Activated T-helper 17 cell treated with anti-CD3 and anti-CD28 coated beads, Interleukin-2, amount 50 U/mL, for 72 hours (primary cell): ENCODE measurements at regions not wholly inside any gene's neighbourhood (a gene's known extent, or its start where the extent isn't known, plus 50 kb on each side); places are given as distances from the start of the nearest gene placed in this dataset.

Experiments used
- ATAC-seq: fragments of 150-1000 bp; cut with Tn5 transposase; replicated peaks from 2 replicates; pipeline ENCODE4 v1.10.0; 2021; ENCODE audit warnings: mild to moderate bottlenecking, moderate library complexity
- H3K27ac Mint-ChIP-seq: one replicate; pipeline ENCODE4 v1.8.0; 2022; ENCODE audit warnings: mixed read lengths
- H3K27me3 Mint-ChIP-seq: one replicate; pipeline ENCODE4 v1.8.0; 2022; ENCODE audit warnings: mixed read lengths
- H3K36me3 Mint-ChIP-seq: one replicate; pipeline ENCODE4 v1.8.0; 2022; ENCODE audit warnings: low read depth, mild to moderate bottlenecking, mixed read lengths
- H3K4me1 Mint-ChIP-seq: one replicate; pipeline ENCODE4 v1.8.0; 2022; ENCODE audit warnings: mixed read lengths
- H3K4me3 Mint-ChIP-seq: one replicate; pipeline ENCODE4 v1.8.0; 2022; ENCODE audit warnings: mild to moderate bottlenecking, mixed read lengths
- H3K9me3 Mint-ChIP-seq: one replicate; pipeline ENCODE4 v1.8.0; 2022; ENCODE audit warnings: mixed read lengths

DNA sequence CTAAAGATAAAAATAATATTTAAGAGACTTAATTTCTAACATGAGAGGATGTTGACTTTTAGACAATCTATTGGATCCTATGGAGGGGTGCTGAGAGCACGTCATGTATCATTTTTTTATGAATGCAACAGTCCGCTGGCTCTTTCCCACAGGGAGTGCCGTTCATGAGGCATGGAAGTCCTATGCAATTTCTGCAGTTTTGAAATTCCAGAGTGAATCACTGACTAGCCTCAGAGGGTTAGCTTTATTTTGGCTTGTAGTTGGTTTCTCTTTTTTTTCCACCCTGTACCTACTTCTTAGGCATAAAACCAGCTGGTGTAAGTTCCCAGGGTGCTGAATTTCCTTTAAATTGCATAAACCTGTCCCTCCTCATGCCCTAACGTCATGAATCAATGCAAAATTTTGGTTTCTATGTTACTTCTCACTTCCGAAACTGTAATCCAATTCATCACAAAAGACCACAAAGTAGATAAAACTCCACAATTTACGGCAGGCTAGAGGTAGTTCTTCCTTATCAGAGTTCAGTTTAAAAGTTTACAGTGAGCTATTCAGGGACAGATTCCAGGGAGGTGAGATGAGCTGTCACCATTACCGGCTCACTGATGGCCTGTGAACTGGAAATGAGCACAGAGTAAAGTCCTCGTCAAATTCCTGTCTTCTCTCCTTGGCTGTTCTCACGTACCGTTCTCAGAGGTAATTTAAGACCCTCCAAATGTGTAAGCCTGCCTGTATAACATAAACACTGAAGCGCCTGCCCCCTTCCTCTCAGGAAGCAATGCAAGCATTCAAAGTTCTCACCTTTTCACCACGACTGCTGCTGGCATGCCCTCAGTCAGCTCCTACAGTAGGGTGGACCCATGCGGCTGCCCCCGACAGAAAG lies 216.6 kb upstream of the SLC10A2 start:
- no peak overlapping the region for H3K27ac Mint-ChIP-seq
- peaks cover 5% of the 10 kb centered on the region for H3K27me3 Mint-ChIP-seq
- H3K4me3 Mint-ChIP-seq, result no peak overlapping the region
- no peaks in the 10 kb centered on the region for H3K4me1 Mint-ChIP-seq
- no peaks in the 10 kb centered on the region for H3K36me3 Mint-ChIP-seq
- peaks cover 8% of the 10 kb centered on the region for H3K9me3 Mint-ChIP-seq
- no peak for ATAC-seq

DNA sequence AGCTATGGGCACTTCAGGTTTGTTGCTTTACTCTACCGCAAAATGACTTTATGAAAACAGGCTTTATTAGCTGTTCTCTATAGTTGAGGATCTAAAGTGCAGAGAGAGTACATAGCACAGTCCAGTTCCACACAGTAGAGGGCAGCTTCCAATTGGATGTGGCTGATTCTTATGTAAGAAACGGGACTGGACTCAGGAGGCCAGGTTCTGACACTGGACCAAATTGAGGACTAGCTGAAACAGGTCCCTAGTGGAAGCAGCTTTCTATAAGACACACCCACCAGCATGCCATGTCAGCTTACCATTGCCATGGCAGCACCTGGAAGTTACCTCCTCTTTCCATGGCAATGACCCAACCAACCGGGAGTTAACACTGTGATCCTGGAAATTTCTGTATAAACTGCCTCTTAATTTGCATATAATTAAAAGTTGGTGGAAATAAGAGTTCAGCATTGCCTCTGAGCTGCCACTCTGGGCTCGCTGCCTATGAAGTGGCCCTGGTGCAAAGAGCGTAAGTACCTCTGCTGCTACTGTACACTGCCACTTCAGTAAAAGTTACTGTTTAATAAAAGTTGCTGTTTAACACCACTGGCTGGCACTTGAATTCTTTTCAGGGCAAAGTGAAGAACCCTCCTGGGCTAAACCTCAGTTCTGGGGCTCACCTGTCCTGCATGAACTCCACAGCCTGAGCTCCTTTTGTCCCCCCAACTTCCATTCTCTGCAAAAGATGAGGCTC lies 211.9 kb upstream of the SLC10A2 start:
- H3K9me3 Mint-ChIP-seq, result no peaks in the 10 kb centered on the region
- H3K4me1 Mint-ChIP-seq, result no peaks in the 10 kb centered on the region
- no peak for ATAC-seq
- no peak overlapping the region for H3K4me3 Mint-ChIP-seq
- no peaks in the 10 kb centered on the region for H3K36me3 Mint-ChIP-seq
- H3K27ac Mint-ChIP-seq, result no peak overlapping the region
- peaks cover 3% of the 10 kb centered on the region for H3K27me3 Mint-ChIP-seq

DNA sequence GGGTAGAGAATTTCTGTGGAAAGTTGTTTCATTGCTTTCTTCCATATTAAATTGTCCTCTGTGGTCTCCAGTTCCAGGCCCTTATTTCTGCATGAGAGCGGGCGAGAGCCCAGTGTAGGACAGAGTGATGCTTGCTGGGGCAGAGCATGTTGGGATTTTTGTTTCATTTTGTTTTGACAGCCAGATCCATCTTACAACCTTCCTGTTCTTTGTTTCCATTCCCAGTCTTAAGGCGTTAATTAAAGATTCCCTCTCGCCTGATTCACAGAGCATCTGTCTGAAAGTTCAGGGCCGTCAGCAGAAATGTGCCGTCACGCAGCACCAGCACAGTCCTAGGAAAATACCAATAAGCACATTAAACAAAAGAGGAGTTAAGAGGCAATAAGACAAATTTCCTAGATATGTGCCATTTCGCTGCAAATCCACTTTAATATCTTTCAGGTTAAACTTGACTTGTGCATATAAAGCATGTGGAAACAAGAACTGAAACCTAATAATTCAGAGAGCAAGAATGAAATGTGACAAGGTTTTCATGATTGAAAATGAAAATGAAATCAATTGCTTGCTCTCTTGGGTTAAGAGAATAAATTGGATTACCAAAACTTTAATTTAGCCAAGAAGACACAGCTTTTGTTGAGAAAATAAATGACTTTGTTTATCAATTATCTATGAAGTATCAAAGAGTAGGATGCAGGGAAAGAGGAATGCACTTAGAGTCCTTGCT lies 210.7 kb upstream of the SLC10A2 start:
- Mint-ChIP-seq H3K27ac (no peak overlapping the region), H3K27me3 (no peaks in the 10 kb centered on the region), H3K36me3 (no peaks in the 10 kb centered on the region), H3K4me3 (no peak overlapping the region), H3K9me3 (no peaks in the 10 kb centered on the region), H3K4me1 (no peaks in the 10 kb centered on the region)
- ATAC-seq, result no peak

GRCh38 chr13:103275722-103276121 lies 209.5 kb upstream of the SLC10A2 start:
- H3K27me3 Mint-ChIP-seq, result no peaks in the 10 kb centered on the region
- no peaks in the 10 kb centered on the region for H3K9me3 Mint-ChIP-seq

DNA sequence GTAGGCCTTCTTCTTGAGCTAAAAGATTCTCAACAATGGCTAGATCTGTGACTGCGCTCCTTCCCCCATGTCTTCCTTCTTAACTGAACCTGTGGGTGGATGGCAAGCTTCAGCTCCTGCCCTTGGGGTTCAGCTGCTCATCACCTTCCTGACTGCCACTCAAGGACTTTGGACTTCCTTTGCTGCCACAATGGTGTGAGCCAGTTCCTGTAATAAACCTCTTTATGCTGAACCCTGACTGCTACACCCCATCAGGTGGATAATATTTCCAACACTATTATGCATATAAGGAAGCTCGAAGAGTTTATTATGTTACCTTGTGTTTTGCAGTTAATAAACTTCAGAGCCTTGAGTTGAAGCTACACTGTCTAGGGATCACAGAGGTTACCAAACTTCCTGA lies 208.9 kb upstream of the SLC10A2 start:
- H3K9me3 Mint-ChIP-seq, result no peaks in the 10 kb centered on the region
- H3K4me1 Mint-ChIP-seq, result no peaks in the 10 kb centered on the region
- no peak for ATAC-seq
- H3K27ac Mint-ChIP-seq, result no peak overlapping the region
- no peaks in the 10 kb centered on the region for H3K27me3 Mint-ChIP-seq
- no peak overlapping the region for H3K4me3 Mint-ChIP-seq
- no peaks in the 10 kb centered on the region for H3K36me3 Mint-ChIP-seq

More at GRCh38 chr13:103275722-103276121, 209.5 kb upstream of the SLC10A2 start:
- no peak overlapping the region for H3K27ac Mint-ChIP-seq
- no peaks in the 10 kb centered on the region for H3K4me1 Mint-ChIP-seq
- H3K36me3 Mint-ChIP-seq, result no peaks in the 10 kb centered on the region
- no peak for ATAC-seq
- H3K4me3 Mint-ChIP-seq, result no peak overlapping the region

DNA sequence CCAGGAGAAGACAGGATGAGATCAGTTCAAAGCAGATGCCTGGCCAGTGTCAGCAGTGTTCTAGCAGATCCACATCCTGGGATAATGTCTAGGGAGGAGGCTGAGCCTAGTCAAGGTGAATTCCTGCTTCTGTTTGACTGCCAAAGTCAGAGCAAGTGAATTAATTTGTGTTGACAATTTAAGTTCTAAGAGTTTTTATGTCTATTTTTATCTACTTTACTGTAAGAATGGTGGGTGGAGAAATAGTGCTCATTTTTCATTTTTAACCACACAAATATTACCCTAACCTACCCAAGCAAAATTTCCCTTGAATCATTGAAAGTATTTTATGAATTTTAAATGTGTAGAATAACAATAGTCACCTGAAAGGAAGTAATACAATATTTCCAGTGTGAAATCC lies 207.6 kb upstream of the SLC10A2 start:
- no peak for ATAC-seq
- H3K9me3 Mint-ChIP-seq, result no peaks in the 10 kb centered on the region
- H3K27me3 Mint-ChIP-seq, result no peaks in the 10 kb centered on the region
- H3K36me3 Mint-ChIP-seq, result no peaks in the 10 kb centered on the region
- H3K4me3 Mint-ChIP-seq, result no peak overlapping the region
- H3K27ac Mint-ChIP-seq, result no peak overlapping the region
- H3K4me1 Mint-ChIP-seq, result no peaks in the 10 kb centered on the region

GRCh38 chr13:103272770-103273169 lies 206.6 kb upstream of the SLC10A2 start:
- H3K4me1 Mint-ChIP-seq, result no peaks in the 10 kb centered on the region
- no peak overlapping the region for H3K4me3 Mint-ChIP-seq
- no peaks in the 10 kb centered on the region for H3K9me3 Mint-ChIP-seq
- H3K27me3 Mint-ChIP-seq, result no peaks in the 10 kb centered on the region
- peak; percentile 61 for ATAC-seq
- no peak overlapping the region for H3K27ac Mint-ChIP-seq
- no peaks in the 10 kb centered on the region for H3K36me3 Mint-ChIP-seq

- ATAC-seq, result no peak
- no peak overlapping the region for H3K27ac Mint-ChIP-seq
- peaks cover 29% of the 10 kb centered on the region for H3K9me3 Mint-ChIP-seq
- H3K4me1 Mint-ChIP-seq, result no peaks in the 10 kb centered on the region
- H3K27me3 Mint-ChIP-seq, result peaks cover 3% of the 10 kb centered on the region
- no peaks in the 10 kb centered on the region for H3K36me3 Mint-ChIP-seq
- no peak overlapping the region for H3K4me3 Mint-ChIP-seq
Measured at GRCh38 chr13:103263448-103263847, 197.2 kb upstream of the SLC10A2 start.

DNA sequence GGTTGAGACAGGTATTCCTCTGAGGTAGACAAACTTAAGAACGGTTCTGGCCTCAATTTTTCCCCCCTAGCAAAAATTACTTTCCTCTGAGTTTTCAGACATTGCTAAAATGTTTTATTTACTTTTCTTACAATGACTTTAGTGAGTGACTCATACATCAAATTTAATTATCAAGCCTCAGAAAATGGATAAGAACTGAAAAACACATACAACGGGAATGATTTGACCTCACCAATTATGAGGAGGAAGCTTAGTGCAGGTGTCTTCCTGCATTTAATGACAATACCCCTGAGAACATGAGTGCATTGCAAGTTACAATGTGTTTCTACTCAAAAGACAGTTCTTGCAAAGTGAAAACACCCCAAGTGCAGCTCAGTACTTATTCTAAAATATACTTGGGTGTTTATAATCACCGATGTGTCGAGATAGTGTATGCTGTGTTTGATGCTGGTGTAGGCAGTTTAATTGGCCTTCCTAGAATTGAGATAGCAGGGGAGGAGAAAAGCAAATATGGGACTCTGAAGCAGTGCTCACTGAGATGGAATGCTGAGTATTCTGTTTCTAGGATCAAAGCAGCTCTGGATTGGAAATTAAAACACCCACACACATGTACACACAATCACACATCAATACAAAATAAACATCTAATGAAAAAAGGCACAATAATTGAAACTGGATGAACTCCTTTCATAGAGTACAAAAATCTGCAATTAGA lies 189.5 kb upstream of the SLC10A2 start:
- Mint-ChIP-seq H3K9me3 (no peaks in the 10 kb centered on the region), H3K4me1 (no peaks in the 10 kb centered on the region), H3K36me3 (no peaks in the 10 kb centered on the region), H3K4me3 (no peak overlapping the region), H3K27ac (no peak overlapping the region), H3K27me3 (no peaks in the 10 kb centered on the region)
- ATAC-seq, result no peak

GRCh38 chr13:103250071-103250470 lies 183.9 kb upstream of the SLC10A2 start:
- Mint-ChIP-seq H3K27ac (no peak overlapping the region), H3K27me3 (no peaks in the 10 kb centered on the region), H3K4me1 (no peaks in the 10 kb centered on the region), H3K36me3 (no peaks in the 10 kb centered on the region), H3K4me3 (no peak overlapping the region), H3K9me3 (no peaks in the 10 kb centered on the region)
- no peak for ATAC-seq

DNA sequence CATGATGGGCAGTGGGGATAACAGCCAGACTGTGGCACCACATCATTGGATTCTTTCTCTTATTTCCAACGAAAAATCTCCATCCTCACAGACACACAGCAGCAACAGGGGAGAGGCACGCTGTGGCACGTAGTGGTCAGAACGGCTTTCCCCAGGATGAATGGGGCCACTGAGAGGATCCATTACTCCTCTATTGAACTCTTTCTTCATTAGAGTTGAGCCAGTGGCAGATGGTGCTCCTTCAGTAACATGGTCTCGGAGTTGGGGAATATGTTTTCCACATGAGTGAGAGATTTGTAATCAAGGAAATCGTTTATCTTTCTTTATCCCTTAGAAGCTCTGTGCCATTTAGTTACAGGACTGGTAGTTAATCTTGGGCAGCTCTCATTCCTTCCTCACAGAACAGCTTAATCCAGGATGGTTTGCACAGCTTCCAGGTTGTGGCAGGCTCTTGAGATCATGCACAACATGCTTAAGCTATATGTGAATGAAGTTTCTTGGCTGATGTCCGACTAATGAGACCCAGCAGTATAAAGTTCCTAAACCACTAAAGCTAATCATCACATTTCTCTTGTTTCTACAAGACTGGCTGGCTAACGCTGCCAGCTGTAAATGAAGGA lies 180.5 kb upstream of the SLC10A2 start:
- Mint-ChIP-seq H3K27me3 (no peaks in the 10 kb centered on the region), H3K9me3 (no peaks in the 10 kb centered on the region), H3K36me3 (no peaks in the 10 kb centered on the region), H3K27ac (no peak overlapping the region), H3K4me1 (no peaks in the 10 kb centered on the region), H3K4me3 (no peak overlapping the region)
- no peak for ATAC-seq

DNA sequence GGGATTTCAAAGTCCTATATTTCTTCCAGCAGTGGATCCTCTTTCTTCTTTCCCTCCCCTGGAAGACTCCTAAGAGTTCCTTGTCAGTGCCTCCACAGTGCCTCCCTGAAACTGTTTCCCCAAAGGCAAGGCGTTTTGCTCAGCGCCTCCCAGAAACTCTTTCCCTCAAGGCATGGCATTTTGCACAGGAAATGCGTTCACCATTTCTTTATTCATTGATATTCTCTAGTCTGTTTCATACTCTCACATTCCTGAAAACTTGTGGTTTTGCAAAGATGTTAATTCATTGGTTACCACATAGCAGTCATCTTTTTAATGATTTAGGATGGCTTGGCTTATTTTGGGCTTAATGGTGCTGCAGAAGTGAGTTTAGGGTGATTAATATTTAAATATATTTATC lies 177.3 kb upstream of the SLC10A2 start:
- Mint-ChIP-seq H3K36me3 (no peaks in the 10 kb centered on the region), H3K9me3 (no peaks in the 10 kb centered on the region), H3K27ac (no peak overlapping the region), H3K4me1 (no peaks in the 10 kb centered on the region), H3K4me3 (no peak overlapping the region), H3K27me3 (no peaks in the 10 kb centered on the region)
- ATAC-seq, result no peak

- H3K27me3 Mint-ChIP-seq, result no peaks in the 10 kb centered on the region
- no peaks in the 10 kb centered on the region for H3K4me1 Mint-ChIP-seq
- no peak overlapping the region for H3K4me3 Mint-ChIP-seq
- no peak for ATAC-seq
- no peaks in the 10 kb centered on the region for H3K36me3 Mint-ChIP-seq
- peaks cover 4% of the 10 kb centered on the region for H3K9me3 Mint-ChIP-seq
- no peak overlapping the region for H3K27ac Mint-ChIP-seq
Measured at GRCh38 chr13:103238441-103238840, 172.2 kb upstream of the SLC10A2 start.

- Mint-ChIP-seq H3K4me1 (no peaks in the 10 kb centered on the region), H3K9me3 (peaks cover 10% of the 10 kb centered on the region), H3K27ac (no peak overlapping the region), H3K36me3 (no peaks in the 10 kb centered on the region), H3K27me3 (peaks cover 3% of the 10 kb centered on the region), H3K4me3 (no peak overlapping the region)
- ATAC-seq, result no peak
Measured at GRCh38 chr13:103236213-103236612, 170.0 kb upstream of the SLC10A2 start.
